Gastroesophageal sphincter (tissue), 3 donors: ENCODE measurements at regions not wholly inside any gene's neighbourhood (a gene's known extent, or its start where the extent isn't known, plus 50 kb on each side); places are given as distances from the start of the nearest gene placed in this dataset.

Experiments
- CTCF ChIP-seq, 4 experiments: fragments of 200-600 bp in 2 of 4; fragments of 450-650 bp in 2 of 4; sonication (generic) in 1 of 4; IDR thresholded peaks; one replicate each; pipeline ENCODE4 v1.5.1; 2017 to 2019; ENCODE audit warnings: antibody characterized with exemption in 4 of 4, mild to moderate bottlenecking in 2 of 4, moderate library complexity in 2 of 4
- EP300 ChIP-seq: sonication (generic); formaldehyde crosslinking; IDR thresholded peaks from one replicate; pipeline ENCODE4 v1.6.1; 2017; ENCODE audit warnings: antibody characterized with exemption, mild to moderate bottlenecking
- POLR2A ChIP-seq, 2 donors: fragments of 450-650 bp; IDR thresholded peaks; one replicate each; pipeline ENCODE4 v1.6.1; 2017; ENCODE audit warnings: antibody characterized with exemption in 2 of 2, mild to moderate bottlenecking in 2 of 2, moderate library complexity in 1 of 2

GRCh38 chr4:134117392-134118183 is 84.0 kb downstream of the PABPC4L start:
- TF ChIP-seq POLR2A (IDR thresholded peaks at IDR 0.05) (no peak), CTCF (IDR thresholded peaks at IDR 0.05) (no peak), EP300 (no peak)
